GM23338 (cell line): ENCODE measurements at regions not wholly inside any gene's neighbourhood (a gene's known extent, or its start where the extent isn't known, plus 50 kb on each side); places are given as distances from the start of the nearest gene placed in this dataset.

Experiments
- ATAC-seq: fragments of 200-7000 bp; cut with Tn5 transposase; 3 replicates; pipeline ENCODE4 v1.9.1; 2020
- DNase-seq: peaks from one replicate; pipeline ENCODE4 v3.0.0-alpha.2; 2015; ENCODE audit warnings: low spot score
- H2AFZ ChIP-seq: fragments of 200-600 bp; sonication (generic); 2 replicates; pipeline ENCODE4 v1.8.0; 2016; ENCODE audit warnings: antibody characterized with exemption, mild to moderate bottlenecking, moderate library complexity
- H3F3A ChIP-seq: fragments of 200-600 bp; sonication (generic); replicated peaks from 2 replicates; pipeline ENCODE4 v1.8.0; 2017; ENCODE audit warnings: antibody characterized with exemption, mixed run types, low read depth
- H3K27ac ChIP-seq: fragments of 200-600 bp; sonication (generic); 2 replicates; pipeline ENCODE4 v1.6.1; 2016; ENCODE audit warnings: low read depth
- H3K27me3 ChIP-seq: fragments of 200-600 bp; sonication (generic); 2 replicates; pipeline ENCODE4 v1.8.0; 2016; ENCODE audit warnings: mild to moderate bottlenecking, mixed run types, moderate library complexity; ENCODE audit not compliant: insufficient read depth
- H3K36me3 ChIP-seq: fragments of 200-600 bp; sonication (generic); 2 replicates; pipeline ENCODE4 v1.8.0; 2016; ENCODE audit warnings: mild to moderate bottlenecking; ENCODE audit not compliant: insufficient read depth
- H3K4me1 ChIP-seq: fragments of 200-600 bp; sonication (generic); 2 replicates; pipeline ENCODE4 v1.8.0; 2016; ENCODE audit warnings: mild to moderate bottlenecking, moderate library complexity; ENCODE audit not compliant: insufficient read depth
- H3K4me2 ChIP-seq: fragments of 200-600 bp; sonication (generic); 2 replicates; pipeline ENCODE4 v1.7.1; 2017; ENCODE audit warnings: mixed run types
- H3K4me3 ChIP-seq: fragments of 200-600 bp; sonication (generic); 2 replicates; pipeline ENCODE4 v1.6.1; 2016; ENCODE audit warnings: mixed run types
- H3K79me2 ChIP-seq: fragments of 200-600 bp; sonication (generic); replicated peaks from 2 replicates; pipeline ENCODE4 v1.8.0; 2017; ENCODE audit warnings: mild to moderate bottlenecking; ENCODE audit not compliant: insufficient read depth
- H3K9me2 ChIP-seq: fragments of 200-600 bp; sonication (generic); 2 replicates; pipeline ENCODE4 v1.8.0; 2017; ENCODE audit not compliant: insufficient read depth
- H4K20me1 ChIP-seq: fragments of 200-600 bp; sonication (generic); replicated peaks from 2 replicates; pipeline ENCODE4 v1.8.0; 2017; ENCODE audit warnings: mild to moderate bottlenecking; ENCODE audit not compliant: insufficient read depth
- H3K27ac Mint-ChIP-seq: 2 replicates; pipeline ENCODE4 v1.8.0; 2020; ENCODE audit warnings: inconsistent platforms, mild to moderate bottlenecking, moderate library complexity, mixed read lengths
- H3K27me3 Mint-ChIP-seq: 3 replicates; pipeline ENCODE4 v1.8.0; 2022; ENCODE audit warnings: low read depth, mild to moderate bottlenecking, moderate library complexity, mixed read lengths, inconsistent platforms; ENCODE audit not compliant: insufficient read depth, poor library complexity
- H3K36me3 Mint-ChIP-seq: 3 replicates; pipeline ENCODE4 v1.8.0; 2021; ENCODE audit warnings: low read depth, mild to moderate bottlenecking, inconsistent platforms, moderate library complexity, mixed read lengths
- H3K4me1 Mint-ChIP-seq: 3 replicates; pipeline ENCODE4 v1.8.0; 2020; ENCODE audit warnings: mild to moderate bottlenecking, inconsistent platforms, mixed read lengths
- H3K4me3 Mint-ChIP-seq: 3 replicates; pipeline ENCODE4 v1.8.0; 2021; ENCODE audit warnings: moderate library complexity, mild to moderate bottlenecking, inconsistent platforms, mixed read lengths
- H3K9me3 Mint-ChIP-seq: 3 replicates; pipeline ENCODE4 v1.8.0; 2020; ENCODE audit warnings: moderate library complexity, mild to moderate bottlenecking, inconsistent platforms, mixed read lengths
- CREB1 ChIP-seq: fragments of 250-450 bp; sonication (Bioruptor Pico); IDR thresholded peaks from 2 replicates; pipeline ENCODE4 v1.5.0; 2020; ENCODE audit warnings: low read depth, mild to moderate bottlenecking, moderate library complexity
- CTCF ChIP-seq, 2 experiments: fragments of 200-600 bp in 1 of 2; sonication (generic) in 1 of 2; conservative IDR thresholded peaks; 2 replicates each; pipeline versions ENCODE4 v1.5.1 to v1.6.1; 2016 to 2017; ENCODE audit warnings: antibody characterized with exemption in 2 of 2, low read depth in 2 of 2, mild to moderate bottlenecking in 2 of 2, moderate library complexity in 1 of 2
- ETS1 ChIP-seq: IDR thresholded peaks from 2 replicates; pipeline ENCODE4 v1.6.1; 2016; ENCODE audit warnings: antibody characterized with exemption
- EZH2 ChIP-seq: fragments of 200-600 bp; sonication (generic); IDR thresholded peaks from one replicate; pipeline ENCODE4 v1.8.0; 2017; ENCODE audit warnings: antibody characterized with exemption, mild to moderate bottlenecking, low read depth; ENCODE audit not compliant: unreplicated experiment
- EZH2phosphoT487 ChIP-seq: fragments of 200-600 bp; sonication (generic); IDR thresholded peaks from one replicate; pipeline ENCODE4 v1.8.1; 2018; ENCODE audit warnings: antibody characterized with exemption; ENCODE audit not compliant: unreplicated experiment
- JUNB ChIP-seq: IDR thresholded peaks from one replicate; pipeline ENCODE4 v1.6.1; 2016; ENCODE audit warnings: antibody characterized with exemption; ENCODE audit not compliant: unreplicated experiment
- NANOG ChIP-seq: IDR thresholded peaks from 2 replicates; pipeline ENCODE4 v1.6.1; 2016; ENCODE audit warnings: antibody characterized with exemption, borderline replicate concordance
- REST ChIP-seq: IDR thresholded peaks from one replicate; pipeline ENCODE4 v1.6.1; 2018; ENCODE audit warnings: antibody characterized with exemption; ENCODE audit not compliant: unreplicated experiment
- STAT1 ChIP-seq: IDR thresholded peaks from one replicate; pipeline ENCODE4 v1.6.1; 2016; ENCODE audit warnings: antibody characterized with exemption; ENCODE audit not compliant: unreplicated experiment
- ZNF114 ChIP-seq: fragments of 250-450 bp; sonication (Bioruptor Pico); IDR thresholded peaks from 2 replicates; pipeline ENCODE4 v1.5.0; 2020; ENCODE audit warnings: mild to moderate bottlenecking, moderate library complexity
- ZNF331 ChIP-seq: fragments of 250-450 bp; sonication (Bioruptor Pico); IDR thresholded peaks from 2 replicates; pipeline ENCODE4 v1.5.0; 2020; ENCODE audit warnings: low read depth, mild to moderate bottlenecking, moderate library complexity
- ZNF462 ChIP-seq: fragments of 250-450 bp; sonication (Bioruptor Pico); IDR thresholded peaks from 2 replicates; pipeline ENCODE4 v1.5.0; 2020; ENCODE audit warnings: mild to moderate bottlenecking, moderate library complexity

- no peak for TF ChIP-seq EZH2phosphoT487
Measured at GRCh38 chrX:26071618-26072017, 66.5 kb upstream of the MAGEB18 start (continued).

GRCh38 chrX:26083093-26083492 lies 55.0 kb upstream of the MAGEB18 start:
- no peaks in the 10 kb centered on the region for H3K4me1 ChIP-seq
- TF ChIP-seq ZNF331 (no peak), ETS1 (no peak), REST (no peak), EZH2phosphoT487 (no peak), CREB1 (CRISPR knock-in tag) (no peak), ZNF462 (CRISPR knock-in tag) (no peak), JUNB (no peak), ZNF114 (no peak), CTCF (conservative IDR thresholded peaks at IDR 0.05; ENCODE audit: low read depth in 2 of 2) (no peak), STAT1 (no peak), NANOG (no peak), EZH2 (no peak)
- no peaks in the 10 kb centered on the region for H3K27me3 Mint-ChIP-seq
- no peak for ATAC-seq
- H3K27ac Mint-ChIP-seq: no peak overlapping the region
- H3K4me3 ChIP-seq: no peak overlapping the region
- H3K4me2 ChIP-seq: no peak overlapping the region
- no peak overlapping the region for H3K27ac ChIP-seq
- H3K36me3 ChIP-seq: no peaks in the 10 kb centered on the region
- no peak overlapping the region for H2AFZ ChIP-seq
- no peaks in the 10 kb centered on the region for H3K4me1 Mint-ChIP-seq
- H3K79me2 ChIP-seq: no peaks in the 10 kb centered on the region
- H3K9me3 Mint-ChIP-seq: no peaks in the 10 kb centered on the region
- no peaks in the 10 kb centered on the region for H3K27me3 ChIP-seq
- no peaks in the 10 kb centered on the region for H3K9me2 ChIP-seq
- H4K20me1 ChIP-seq: no peaks in the 10 kb centered on the region
- no peaks in the 10 kb centered on the region for H3K36me3 Mint-ChIP-seq
- no peak for DNase-seq
- no peak overlapping the region for H3K4me3 Mint-ChIP-seq
- H3F3A ChIP-seq: no peaks in the 10 kb centered on the region
